ENCODE measurements at regions not wholly inside any gene's neighbourhood (a gene's known extent, or its start where the extent isn't known, plus 50 kb on each side); places are given as distances from the start of the nearest gene placed in this dataset.
"Not testable (repeated sequence)": the region's sequence is repeated elsewhere in the genome, so short reads cannot be mapped to it uniquely, and the experiment has no call there.

DNA sequence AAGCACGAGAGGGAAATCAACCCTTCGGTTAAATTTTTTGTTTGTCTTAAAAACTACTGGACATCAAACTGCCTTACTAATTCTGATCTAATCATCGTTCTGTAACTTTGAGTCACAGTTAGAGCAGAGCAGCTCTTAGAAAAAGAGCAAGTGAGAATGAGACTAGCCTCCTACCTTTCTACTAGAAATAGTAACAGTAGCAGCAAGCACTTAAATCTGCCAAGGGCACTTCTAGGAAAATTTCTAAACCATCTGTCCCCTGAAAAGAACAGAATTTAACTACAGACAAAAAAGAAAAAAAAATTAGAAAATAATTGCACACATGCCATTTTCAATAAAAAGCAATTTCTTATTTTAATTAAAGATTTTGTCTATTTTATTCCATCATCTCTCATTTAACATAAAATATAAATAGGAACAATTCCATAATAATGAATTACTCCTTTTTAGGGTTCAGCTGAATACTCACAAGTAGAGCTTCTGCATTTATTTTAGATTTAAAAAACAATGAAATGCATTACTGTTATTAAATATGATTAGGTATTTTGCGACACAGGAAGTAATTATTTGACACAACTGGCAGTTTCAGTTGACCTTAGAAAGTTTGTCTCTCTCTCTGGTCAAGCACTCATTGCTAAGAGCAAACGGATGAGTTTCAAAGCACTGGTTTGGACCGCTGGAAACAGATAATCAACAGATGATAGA, 250.8 kb upstream of the SOX9 start:
- H3K4me3 ChIP-seq = no peak overlapping the region
- DNase-seq (ENCODE audit: low spot score) = no peak
- H3K27ac ChIP-seq = no peak overlapping the region
- H3K9me3 ChIP-seq (ENCODE audit: low read depth) = no peaks in the 10 kb centered on the region
- no peaks in the 10 kb centered on the region for H3K9me2 ChIP-seq (replicated peaks; ENCODE audit: insufficient read depth)
- H3K4me1 ChIP-seq (ENCODE audit: insufficient read depth) = no peaks in the 10 kb centered on the region
- H3K79me2 ChIP-seq = no peaks in the 10 kb centered on the region
- no peak overlapping the region for H3K4me2 ChIP-seq
- no peaks in the 10 kb centered on the region for H4K20me1 ChIP-seq (ENCODE audit: insufficient read depth, poor library complexity, severe bottlenecking)
- no peak overlapping the region for H2AFZ ChIP-seq
- 68% methylated on average over 6 of the region's 6 CpGs for WGBS (ENCODE audit: low lambda C conversion rate, missing lambda C conversion rate)
- H3K27me3 ChIP-seq = no peaks in the 10 kb centered on the region
- TF ChIP-seq EZH2 (IDR thresholded peaks at IDR 0.05; ENCODE audit: borderline replicate concordance) = no peak
- no peak for TF ChIP-seq EZH2phosphoT487 (IDR thresholded peaks at IDR 0.05; ENCODE audit: low read depth, severe bottlenecking, unreplicated experiment)
- TF ChIP-seq, protein P1, sequence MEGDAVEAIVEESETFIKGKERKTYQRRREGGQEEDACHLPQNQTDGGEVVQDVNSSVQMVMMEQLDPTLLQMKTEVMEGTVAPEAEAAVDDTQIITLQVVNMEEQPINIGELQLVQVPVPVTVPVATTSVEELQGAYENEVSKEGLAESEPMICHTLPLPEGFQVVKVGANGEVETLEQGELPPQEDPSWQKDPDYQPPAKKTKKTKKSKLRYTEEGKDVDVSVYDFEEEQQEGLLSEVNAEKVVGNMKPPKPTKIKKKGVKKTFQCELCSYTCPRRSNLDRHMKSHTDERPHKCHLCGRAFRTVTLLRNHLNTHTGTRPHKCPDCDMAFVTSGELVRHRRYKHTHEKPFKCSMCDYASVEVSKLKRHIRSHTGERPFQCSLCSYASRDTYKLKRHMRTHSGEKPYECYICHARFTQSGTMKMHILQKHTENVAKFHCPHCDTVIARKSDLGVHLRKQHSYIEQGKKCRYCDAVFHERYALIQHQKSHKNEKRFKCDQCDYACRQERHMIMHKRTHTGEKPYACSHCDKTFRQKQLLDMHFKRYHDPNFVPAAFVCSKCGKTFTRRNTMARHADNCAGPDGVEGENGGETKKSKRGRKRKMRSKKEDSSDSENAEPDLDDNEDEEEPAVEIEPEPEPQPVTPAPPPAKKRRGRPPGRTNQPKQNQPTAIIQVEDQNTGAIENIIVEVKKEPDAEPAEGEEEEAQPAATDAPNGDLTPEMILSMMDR (IDR thresholded peaks at IDR 0.05; ENCODE audit: poor library complexity) = no peak
- no peaks in the 10 kb centered on the region for H3K36me3 ChIP-seq (replicated peaks; ENCODE audit: insufficient read depth, low read depth)

DNA sequence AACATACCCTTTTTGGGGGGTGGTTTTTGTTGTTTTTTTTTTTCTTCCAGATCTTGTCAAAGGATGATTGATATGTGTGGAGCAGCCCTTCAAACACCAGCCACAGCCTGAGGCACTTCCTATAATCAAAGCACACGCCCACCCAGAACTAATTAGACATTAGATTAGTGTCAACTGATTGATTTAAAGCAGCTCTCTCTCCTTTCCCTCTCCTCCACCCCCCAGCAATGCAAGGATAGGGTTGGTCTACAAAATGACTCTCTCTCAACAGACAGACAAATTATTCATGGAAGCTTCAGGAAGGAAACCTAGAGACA, 250.3 kb upstream of the SOX9 start:
- H3K27me3 ChIP-seq = no peaks in the 10 kb centered on the region
- H3K36me3 ChIP-seq (replicated peaks; ENCODE audit: insufficient read depth, low read depth) = no peaks in the 10 kb centered on the region
- no peak overlapping the region for H3K27ac ChIP-seq
- no peak overlapping the region for H3K4me2 ChIP-seq
- H3K9me2 ChIP-seq (replicated peaks; ENCODE audit: insufficient read depth) = no peaks in the 10 kb centered on the region
- no peaks in the 10 kb centered on the region for H4K20me1 ChIP-seq (ENCODE audit: insufficient read depth, poor library complexity, severe bottlenecking)
- no peaks in the 10 kb centered on the region for H3K79me2 ChIP-seq
- 54% methylated on average over 1 of the region's 1 CpG for WGBS (ENCODE audit: low lambda C conversion rate, missing lambda C conversion rate)
- TF ChIP-seq EZH2 (IDR thresholded peaks at IDR 0.05; ENCODE audit: borderline replicate concordance) (no peak), EZH2phosphoT487 (IDR thresholded peaks at IDR 0.05; ENCODE audit: low read depth, severe bottlenecking, unreplicated experiment) (no peak)
- TF ChIP-seq, protein P1 (IDR thresholded peaks at IDR 0.05; ENCODE audit: poor library complexity) = no peak
- no peak overlapping the region for H3K4me3 ChIP-seq
- H3K4me1 ChIP-seq (ENCODE audit: insufficient read depth) = no peaks in the 10 kb centered on the region
- H3K9me3 ChIP-seq (ENCODE audit: low read depth) = no peaks in the 10 kb centered on the region
- DNase-seq (ENCODE audit: low spot score) = no peak
- no peak overlapping the region for H2AFZ ChIP-seq

DNA sequence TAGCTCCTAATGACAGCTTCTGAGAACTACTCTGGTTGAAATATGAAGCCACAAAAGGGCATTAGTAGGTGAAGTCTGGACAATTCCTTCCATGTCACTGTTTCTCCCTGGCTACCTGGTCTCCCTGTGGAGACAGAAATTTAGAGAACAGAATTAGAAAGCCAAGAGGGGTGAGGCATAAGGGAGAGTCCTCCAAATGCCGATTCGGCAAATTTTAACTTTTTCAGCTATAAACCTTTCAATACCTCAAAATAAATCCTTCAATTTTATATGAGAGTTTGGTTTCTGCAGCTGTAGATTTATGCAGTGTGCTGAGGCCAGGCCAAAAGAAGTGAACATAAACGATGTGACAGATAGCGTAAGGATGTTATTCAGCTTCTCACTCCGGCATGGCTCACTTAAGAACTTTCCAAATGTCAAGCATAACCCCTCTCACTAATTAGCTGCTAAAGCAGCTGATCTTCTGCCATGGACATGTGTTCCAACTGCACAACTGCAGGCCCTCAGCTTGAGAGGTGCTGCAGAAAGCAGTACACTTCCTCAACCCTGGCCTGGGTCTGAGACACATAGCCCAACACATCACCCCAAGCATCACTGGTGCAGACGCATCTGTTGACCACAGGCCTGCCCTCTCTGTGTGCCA, 247.9 kb upstream of the SOX9 start:
- Histone ChIP-seq H3K27me3 (no peaks in the 10 kb centered on the region), H3K36me3 (replicated peaks; ENCODE audit: insufficient read depth, low read depth) (no peaks in the 10 kb centered on the region), H3K9me2 (replicated peaks; ENCODE audit: insufficient read depth) (no peaks in the 10 kb centered on the region), H3K9me3 (ENCODE audit: low read depth) (no peaks in the 10 kb centered on the region), H3K4me2 (no peak overlapping the region), H3K79me2 (no peaks in the 10 kb centered on the region), H3K4me1 (ENCODE audit: insufficient read depth) (no peaks in the 10 kb centered on the region), H2AFZ (no peak overlapping the region), H3K4me3 (no peak overlapping the region), H4K20me1 (ENCODE audit: insufficient read depth, poor library complexity, severe bottlenecking) (no peaks in the 10 kb centered on the region), H3K27ac (no peak overlapping the region)
- TF ChIP-seq EZH2 (IDR thresholded peaks at IDR 0.05; ENCODE audit: borderline replicate concordance) (no peak), EZH2phosphoT487 (IDR thresholded peaks at IDR 0.05; ENCODE audit: low read depth, severe bottlenecking, unreplicated experiment) (no peak)
- TF ChIP-seq, protein P1 (IDR thresholded peaks at IDR 0.05; ENCODE audit: poor library complexity) = no peak
- no peak for DNase-seq (ENCODE audit: low spot score)
- 74% methylated on average over 6 of the region's 6 CpGs for WGBS (ENCODE audit: low lambda C conversion rate, missing lambda C conversion rate)

DNA sequence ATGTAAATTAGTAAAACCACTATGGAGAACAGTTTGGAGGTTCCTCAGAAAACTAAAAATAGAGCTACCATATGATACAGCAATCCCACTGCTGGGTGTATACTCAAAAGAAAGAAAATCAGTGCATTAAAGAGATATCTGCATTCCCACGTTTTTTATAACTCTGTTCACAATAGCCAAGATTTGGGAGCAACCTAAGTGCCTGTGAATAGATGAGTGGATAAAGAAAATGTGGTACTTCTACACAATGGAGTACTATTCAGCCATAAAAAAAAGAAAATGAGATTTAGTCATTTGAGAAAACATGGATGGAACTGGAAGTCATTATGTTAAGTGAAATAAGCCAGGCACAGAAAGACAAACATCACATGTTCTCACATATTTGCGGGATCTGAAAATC, 246.0 kb upstream of the SOX9 start:
- H3K4me3 ChIP-seq; DNase-seq (ENCODE audit: low spot score); H2AFZ ChIP-seq; H3K9me3 ChIP-seq (ENCODE audit: low read depth); H3K79me2 ChIP-seq; H3K4me1 ChIP-seq (ENCODE audit: insufficient read depth); H3K4me2 ChIP-seq; H3K36me3 ChIP-seq (replicated peaks; ENCODE audit: insufficient read depth, low read depth); H3K27me3 ChIP-seq; H3K27ac ChIP-seq; H4K20me1 ChIP-seq (ENCODE audit: insufficient read depth, poor library complexity, severe bottlenecking); H3K9me2 ChIP-seq (replicated peaks; ENCODE audit: insufficient read depth): not testable (repeated sequence)
- WGBS (ENCODE audit: low lambda C conversion rate, missing lambda C conversion rate) = 79% methylated on average over 2 of the region's 2 CpGs

Measured in hepatocyte (in vitro differentiated cells).